NCI-H2227 (cell line): ENCODE measurements at regions not wholly inside any gene's neighbourhood (a gene's known extent, or its start where the extent isn't known, plus 50 kb on each side); places are given as distances from the start of the nearest gene placed in this dataset.

Experiments
- DNase-seq: peaks from one replicate; lab custom pipeline; 2025; ENCODE audit not compliant: unreplicated experiment; lab: John Stamatoyannopoulos, UW

- no peak for DNase-seq
These were observed 329.5 kb downstream of the LTN1 start for GRCh38 chr21:28663111-28663693.

GRCh38 chr21:28657566-28657965 lies 335.1 kb downstream of the LTN1 start:
- DNase-seq = no peak

GRCh38 chr21:28655471-28655870 lies 337.2 kb downstream of the LTN1 start:
- no peak for DNase-seq

- no peak for DNase-seq
These were observed 338.3 kb downstream of the LTN1 start for GRCh38 chr21:28654406-28654805.

- no peak for DNase-seq
These were observed 347.9 kb downstream of the LTN1 start for GRCh38 chr21:28644762-28645161.

GRCh38 chr21:28642891-28643290 lies 349.8 kb downstream of the LTN1 start:
- DNase-seq = no peak

- no peak for DNase-seq
These were observed 350.9 kb downstream of the LTN1 start for GRCh38 chr21:28641731-28642130.

GRCh38 chr21:28640326-28640725 lies 352.4 kb downstream of the LTN1 start:
- no peak for DNase-seq

- no peak for DNase-seq
These were observed 352.9 kb downstream of the LTN1 start for GRCh38 chr21:28639737-28640136.

GRCh38 chr21:28636752-28637691 lies 355.7 kb downstream of the LTN1 start:
- no peak for DNase-seq

GRCh38 chr21:28635541-28635940 lies 357.1 kb downstream of the LTN1 start:
- DNase-seq = no peak

- DNase-seq = no peak
These were observed 358.7 kb downstream of the LTN1 start for GRCh38 chr21:28633839-28634555.

- no peak for DNase-seq
These were observed 359.8 kb downstream of the LTN1 start for GRCh38 chr21:28632755-28633408.

- no peak for DNase-seq
These were observed 365.0 kb downstream of the LTN1 start for GRCh38 chr21:28627691-28628090.

GRCh38 chr21:28627261-28627660 lies 365.4 kb downstream of the LTN1 start:
- no peak for DNase-seq

GRCh38 chr21:28624626-28625025 lies 368.1 kb downstream of the LTN1 start:
- no peak for DNase-seq

GRCh38 chr21:28617300-28617699 lies 375.4 kb downstream of the LTN1 start:
- DNase-seq = no peak

GRCh38 chr21:28615276-28615675 lies 377.4 kb downstream of the LTN1 start:
- DNase-seq = no peak

- DNase-seq = no peak
These were observed 377.9 kb downstream of the LTN1 start for GRCh38 chr21:28614791-28615190.

- DNase-seq = no peak
These were observed 384.0 kb downstream of the LTN1 start for GRCh38 chr21:28608646-28609045.

- DNase-seq = no peak
These were observed 385.1 kb downstream of the LTN1 start for GRCh38 chr21:28607545-28607944.
